SK-N-SH (cell line): ENCODE measurements at regions not wholly inside any gene's neighbourhood (a gene's known extent, or its start where the extent isn't known, plus 50 kb on each side); places are given as distances from the start of the nearest gene placed in this dataset.

ENCODE experiments used
- CHD2 ChIP-seq: fragments of 150-350 bp; IDR thresholded peaks from 2 replicates; pipeline ENCODE4 v1.6.1; 2018; ENCODE audit warnings: low read length; ENCODE audit not compliant: partially characterized antibody
- CTCF ChIP-seq: fragments of 200-600 bp; sonication (generic); IDR thresholded peaks from 2 replicates; pipeline ENCODE4 v1.6.1; 2017; ENCODE audit warnings: antibody characterized with exemption, mild to moderate bottlenecking, moderate library complexity
- EZH2phosphoT487 ChIP-seq: fragments of 200-600 bp; sonication (generic); IDR thresholded peaks from 2 replicates; pipeline ENCODE4 v1.6.1; 2017; ENCODE audit warnings: low read depth, mixed run types, mild to moderate bottlenecking, antibody characterized with exemption, moderate library complexity, borderline replicate concordance
- NFIC ChIP-seq: IDR thresholded peaks from 2 replicates; pipeline ENCODE4 v1.4.0; 2012; ENCODE audit warnings: borderline replicate concordance
- POLR2AphosphoS5 ChIP-seq: IDR thresholded peaks from 2 replicates; pipeline ENCODE4 v1.6.1; 2012; ENCODE audit warnings: low read depth, low read length
- SIN3A ChIP-seq: IDR thresholded peaks from 2 replicates; pipeline ENCODE4 v1.6.1; 2012; ENCODE audit warnings: low read depth, mild to moderate bottlenecking, low read length, moderate library complexity, borderline replicate concordance
- SMC3 ChIP-seq: IDR thresholded peaks from 2 replicates; pipeline ENCODE4 v1.6.1; 2012; ENCODE audit warnings: low read depth, low read length, improper control_type of control experiment
- TAF1 ChIP-seq: IDR thresholded peaks from 2 replicates; pipeline ENCODE4 v1.6.1; 2012; ENCODE audit warnings: low read depth, mild to moderate bottlenecking, low read length, moderate library complexity, borderline replicate concordance
- YY1 ChIP-seq: IDR thresholded peaks from 2 replicates; pipeline ENCODE4 v1.4.0; 2012; ENCODE audit warnings: low read depth, mild to moderate bottlenecking

- no peak for TF ChIP-seq EZH2phosphoT487
- TF ChIP-seq POLR2AphosphoS5 = no peak
- TF ChIP-seq CHD2 = no peak
- TF ChIP-seq NFIC = no peak
- no peak for TF ChIP-seq CTCF
- no peak for TF ChIP-seq SMC3
- TF ChIP-seq SIN3A = no peak
- no peak for TF ChIP-seq YY1
- TF ChIP-seq TAF1 = no peak
Observed at GRCh38 chr12:16437281-16437816, 89.9 kb downstream of the MGST1 start.
